ENCODE measurements at regions not wholly inside any gene's neighbourhood (a gene's known extent, or its start where the extent isn't known, plus 50 kb on each side); places are given as distances from the start of the nearest gene placed in this dataset.

DNA sequence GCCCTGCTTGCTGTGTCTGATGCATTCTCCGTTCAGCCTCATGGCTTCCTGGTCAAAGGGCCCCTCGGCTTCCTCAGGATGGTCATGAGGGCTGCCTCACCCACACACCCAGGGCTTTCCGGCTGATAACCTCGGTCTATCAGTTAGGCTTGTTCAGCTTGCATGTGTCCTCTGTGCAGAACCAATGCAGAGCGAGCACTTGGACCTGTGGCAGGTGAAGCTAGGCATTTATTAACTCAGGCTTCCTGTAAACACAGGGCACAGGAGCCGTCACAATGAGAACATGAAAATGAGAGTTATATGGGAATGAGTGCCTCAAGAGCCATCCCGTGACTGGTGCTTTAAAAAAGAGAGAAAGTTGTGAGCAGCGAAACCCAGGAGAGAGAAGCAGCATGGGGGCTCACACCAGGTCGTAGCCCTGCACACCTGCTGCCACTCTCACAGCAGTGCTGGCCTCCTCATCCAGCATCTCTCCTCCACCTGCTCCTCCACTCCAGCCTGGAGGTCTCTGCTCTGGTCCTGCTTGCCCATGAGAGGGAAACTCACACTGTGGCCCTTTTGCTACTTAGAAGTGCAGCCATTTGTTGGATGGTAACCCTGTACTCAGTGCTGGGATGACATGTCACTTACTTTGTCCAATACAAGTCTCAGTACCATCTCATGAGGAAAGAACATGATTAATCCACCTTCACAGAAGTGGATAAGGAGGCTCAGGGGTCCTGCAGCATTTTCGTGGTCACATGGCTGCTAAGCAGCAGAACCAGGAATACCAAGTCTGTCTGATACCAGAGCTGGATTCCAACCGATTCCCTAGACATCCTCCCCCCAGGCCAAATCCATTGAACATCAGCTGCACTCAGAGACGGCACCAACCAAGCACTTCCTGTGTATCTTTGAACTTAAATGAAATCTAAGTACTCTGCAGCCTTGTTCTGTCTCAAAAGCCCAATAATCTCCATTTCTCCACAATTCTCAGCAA lies 50.5 kb upstream of the IRS2 start:
- H3K27me3 ChIP-seq (ENCODE audit: control insufficient read depth in 4 of 4, insufficient read depth in 4 of 4, low read length in 3 of 4): no peaks in the 10 kb centered on the region
- H3K9me3 ChIP-seq (ENCODE audit: control insufficient read depth in 4 of 4, low read length in 3 of 4): no peaks in the 10 kb centered on the region
- peak; percentile 51 for DNase-seq (ENCODE audit: low spot score)
- no peak overlapping the region for H3K4me3 ChIP-seq (ENCODE audit: low read depth in 1 of 3, low read length in 3 of 3)
- H3K9ac ChIP-seq (ENCODE audit: low read depth in 1 of 2, low read length in 2 of 2): no peak overlapping the region
- H3K36me3 ChIP-seq (ENCODE audit: control insufficient read depth in 4 of 4, insufficient read depth in 3 of 4, low read depth in 1 of 4, low read length in 3 of 4): no peaks in the 10 kb centered on the region
- 42% methylated on average over 12 of the region's 12 CpGs for WGBS
- TF ChIP-seq RAD21 (IDR thresholded peaks at IDR 0.05) (peak; percentile 54 to 70), TAF1 (conservative IDR thresholded peaks at IDR 0.05) (no peak), HNF4A (conservative IDR thresholded peaks at IDR 0.05) (peak; percentile 57 to 65), SP1 (IDR thresholded peaks at IDR 0.05) (peak; percentile 89), FOXA1 (IDR thresholded peaks at IDR 0.05) (no peak), HNF4G (IDR thresholded peaks at IDR 0.05) (peak; percentile 10), EGR1 (IDR thresholded peaks at IDR 0.05; ENCODE audit: low read depth in 2 of 2) (no peak), JUND (IDR thresholded peaks at IDR 0.05) (no peak), RXRA (IDR thresholded peaks at IDR 0.05) (peak; percentile 65 to 79), FOXA2 (IDR thresholded peaks at IDR 0.05) (peak; percentile 66), GABPA (IDR thresholded peaks at IDR 0.05 in 1 of 2, conservative IDR thresholded peaks at IDR 0.05 in 1 of 2) (peak in 1 of 2 donors; percentile 59), NR2F2 (IDR thresholded peaks at IDR 0.05) (no peak), YY1 (IDR thresholded peaks at IDR 0.05) (peak; percentile 70)
- TF ChIP-seq, protein P1, sequence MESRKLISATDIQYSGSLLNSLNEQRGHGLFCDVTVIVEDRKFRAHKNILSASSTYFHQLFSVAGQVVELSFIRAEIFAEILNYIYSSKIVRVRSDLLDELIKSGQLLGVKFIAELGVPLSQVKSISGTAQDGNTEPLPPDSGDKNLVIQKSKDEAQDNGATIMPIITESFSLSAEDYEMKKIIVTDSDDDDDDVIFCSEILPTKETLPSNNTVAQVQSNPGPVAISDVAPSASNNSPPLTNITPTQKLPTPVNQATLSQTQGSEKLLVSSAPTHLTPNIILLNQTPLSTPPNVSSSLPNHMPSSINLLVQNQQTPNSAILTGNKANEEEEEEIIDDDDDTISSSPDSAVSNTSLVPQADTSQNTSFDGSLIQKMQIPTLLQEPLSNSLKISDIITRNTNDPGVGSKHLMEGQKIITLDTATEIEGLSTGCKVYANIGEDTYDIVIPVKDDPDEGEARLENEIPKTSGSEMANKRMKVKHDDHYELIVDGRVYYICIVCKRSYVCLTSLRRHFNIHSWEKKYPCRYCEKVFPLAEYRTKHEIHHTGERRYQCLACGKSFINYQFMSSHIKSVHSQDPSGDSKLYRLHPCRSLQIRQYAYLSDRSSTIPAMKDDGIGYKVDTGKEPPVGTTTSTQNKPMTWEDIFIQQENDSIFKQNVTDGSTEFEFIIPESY (IDR thresholded peaks at IDR 0.05): peak; percentile 42
- TF ChIP-seq, protein P2, sequence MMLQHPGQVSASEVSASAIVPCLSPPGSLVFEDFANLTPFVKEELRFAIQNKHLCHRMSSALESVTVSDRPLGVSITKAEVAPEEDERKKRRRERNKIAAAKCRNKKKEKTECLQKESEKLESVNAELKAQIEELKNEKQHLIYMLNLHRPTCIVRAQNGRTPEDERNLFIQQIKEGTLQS (IDR thresholded peaks at IDR 0.05): no peak
- TF ChIP-seq, protein P3, sequence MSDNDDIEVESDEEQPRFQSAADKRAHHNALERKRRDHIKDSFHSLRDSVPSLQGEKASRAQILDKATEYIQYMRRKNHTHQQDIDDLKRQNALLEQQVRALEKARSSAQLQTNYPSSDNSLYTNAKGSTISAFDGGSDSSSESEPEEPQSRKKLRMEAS (IDR thresholded peaks at IDR 0.05): peak; percentile 67
- TF ChIP-seq, protein P4, sequence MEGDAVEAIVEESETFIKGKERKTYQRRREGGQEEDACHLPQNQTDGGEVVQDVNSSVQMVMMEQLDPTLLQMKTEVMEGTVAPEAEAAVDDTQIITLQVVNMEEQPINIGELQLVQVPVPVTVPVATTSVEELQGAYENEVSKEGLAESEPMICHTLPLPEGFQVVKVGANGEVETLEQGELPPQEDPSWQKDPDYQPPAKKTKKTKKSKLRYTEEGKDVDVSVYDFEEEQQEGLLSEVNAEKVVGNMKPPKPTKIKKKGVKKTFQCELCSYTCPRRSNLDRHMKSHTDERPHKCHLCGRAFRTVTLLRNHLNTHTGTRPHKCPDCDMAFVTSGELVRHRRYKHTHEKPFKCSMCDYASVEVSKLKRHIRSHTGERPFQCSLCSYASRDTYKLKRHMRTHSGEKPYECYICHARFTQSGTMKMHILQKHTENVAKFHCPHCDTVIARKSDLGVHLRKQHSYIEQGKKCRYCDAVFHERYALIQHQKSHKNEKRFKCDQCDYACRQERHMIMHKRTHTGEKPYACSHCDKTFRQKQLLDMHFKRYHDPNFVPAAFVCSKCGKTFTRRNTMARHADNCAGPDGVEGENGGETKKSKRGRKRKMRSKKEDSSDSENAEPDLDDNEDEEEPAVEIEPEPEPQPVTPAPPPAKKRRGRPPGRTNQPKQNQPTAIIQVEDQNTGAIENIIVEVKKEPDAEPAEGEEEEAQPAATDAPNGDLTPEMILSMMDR (IDR thresholded peaks at IDR 0.05; ENCODE audit: low read depth, low read length, missing input control): no peak
- TF ChIP-seq, protein P5, sequence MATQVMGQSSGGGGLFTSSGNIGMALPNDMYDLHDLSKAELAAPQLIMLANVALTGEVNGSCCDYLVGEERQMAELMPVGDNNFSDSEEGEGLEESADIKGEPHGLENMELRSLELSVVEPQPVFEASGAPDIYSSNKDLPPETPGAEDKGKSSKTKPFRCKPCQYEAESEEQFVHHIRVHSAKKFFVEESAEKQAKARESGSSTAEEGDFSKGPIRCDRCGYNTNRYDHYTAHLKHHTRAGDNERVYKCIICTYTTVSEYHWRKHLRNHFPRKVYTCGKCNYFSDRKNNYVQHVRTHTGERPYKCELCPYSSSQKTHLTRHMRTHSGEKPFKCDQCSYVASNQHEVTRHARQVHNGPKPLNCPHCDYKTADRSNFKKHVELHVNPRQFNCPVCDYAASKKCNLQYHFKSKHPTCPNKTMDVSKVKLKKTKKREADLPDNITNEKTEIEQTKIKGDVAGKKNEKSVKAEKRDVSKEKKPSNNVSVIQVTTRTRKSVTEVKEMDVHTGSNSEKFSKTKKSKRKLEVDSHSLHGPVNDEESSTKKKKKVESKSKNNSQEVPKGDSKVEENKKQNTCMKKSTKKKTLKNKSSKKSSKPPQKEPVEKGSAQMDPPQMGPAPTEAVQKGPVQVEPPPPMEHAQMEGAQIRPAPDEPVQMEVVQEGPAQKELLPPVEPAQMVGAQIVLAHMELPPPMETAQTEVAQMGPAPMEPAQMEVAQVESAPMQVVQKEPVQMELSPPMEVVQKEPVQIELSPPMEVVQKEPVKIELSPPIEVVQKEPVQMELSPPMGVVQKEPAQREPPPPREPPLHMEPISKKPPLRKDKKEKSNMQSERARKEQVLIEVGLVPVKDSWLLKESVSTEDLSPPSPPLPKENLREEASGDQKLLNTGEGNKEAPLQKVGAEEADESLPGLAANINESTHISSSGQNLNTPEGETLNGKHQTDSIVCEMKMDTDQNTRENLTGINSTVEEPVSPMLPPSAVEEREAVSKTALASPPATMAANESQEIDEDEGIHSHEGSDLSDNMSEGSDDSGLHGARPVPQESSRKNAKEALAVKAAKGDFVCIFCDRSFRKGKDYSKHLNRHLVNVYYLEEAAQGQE (IDR thresholded peaks at IDR 0.05): peak; percentile 47
- H3K4me1 ChIP-seq (ENCODE audit: control insufficient read depth in 4 of 4, insufficient read depth in 4 of 4, low read length in 3 of 4): peaks cover 0 to 11% (median 2%) of the 10 kb centered on the region in 4 donors
- peak overlapping the region; percentile 76 to 80 for H3K27ac ChIP-seq (ENCODE audit: low read depth in 1 of 2, low read length in 2 of 2)
